ENCODE measurements at regions not wholly inside any gene's neighbourhood (a gene's known extent, or its start where the extent isn't known, plus 50 kb on each side); places are given as distances from the start of the nearest gene placed in this dataset.
"Not testable (repeated sequence)": the region's sequence is repeated elsewhere in the genome, so short reads cannot be mapped to it uniquely, and the experiment has no call there.

DNA sequence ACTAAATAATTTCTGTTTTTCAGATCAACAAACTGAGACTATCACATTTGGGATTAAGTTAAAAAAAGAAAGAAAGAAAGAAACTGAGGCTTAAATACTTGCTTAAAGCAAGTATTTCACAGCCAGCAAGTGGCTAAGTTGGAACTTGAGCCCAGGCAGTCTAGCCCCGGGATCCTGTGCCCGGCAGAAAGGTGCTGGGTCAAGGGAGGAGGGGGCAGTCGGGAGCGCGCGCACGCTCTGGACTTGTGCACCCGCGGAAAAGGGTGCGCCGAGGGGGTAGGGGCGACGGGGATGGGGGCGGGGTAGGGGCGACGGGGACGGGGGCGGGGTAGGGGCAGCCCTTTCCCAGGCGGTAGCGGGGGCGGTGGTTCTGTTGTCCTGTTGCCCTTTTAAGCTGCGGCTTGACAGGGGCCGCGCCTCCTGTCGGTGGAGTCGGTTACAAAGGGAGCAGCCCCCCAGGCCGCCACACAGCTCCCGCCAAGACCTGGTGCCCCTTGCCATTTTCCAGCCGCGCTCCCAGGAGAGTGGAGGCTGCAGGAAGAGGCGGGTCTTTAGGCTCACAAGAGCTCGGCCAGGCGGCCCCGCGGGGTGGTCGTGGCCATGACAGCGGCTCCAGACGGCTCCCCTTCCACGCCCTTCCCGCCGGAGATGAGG is 60.6 kb downstream of the GOLGA8T start:
- DNase-seq (ENCODE audit: low read depth) = peak; percentile 12

DNA sequence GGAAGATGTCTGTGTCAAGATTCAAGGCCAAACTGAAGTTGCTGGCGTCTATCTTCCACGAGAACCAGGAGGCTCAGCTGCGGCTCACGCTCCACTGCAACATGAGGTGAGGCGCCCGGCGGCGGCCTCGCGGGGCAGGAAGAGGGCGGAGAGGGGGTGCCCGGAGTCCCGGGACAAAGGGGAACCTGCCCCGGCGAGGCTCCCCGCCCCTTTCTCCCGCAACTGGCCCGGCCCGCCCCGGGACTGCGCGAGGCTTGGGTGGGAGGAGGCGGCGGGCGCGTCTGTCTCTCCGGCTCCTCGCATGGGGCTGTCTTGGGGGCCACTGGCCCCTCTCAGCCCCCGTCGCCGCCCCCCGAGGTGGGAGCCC is 61.1 kb downstream of the GOLGA8T start:
- DNase-seq (ENCODE audit: low read depth) = peak; percentile 61

DNA sequence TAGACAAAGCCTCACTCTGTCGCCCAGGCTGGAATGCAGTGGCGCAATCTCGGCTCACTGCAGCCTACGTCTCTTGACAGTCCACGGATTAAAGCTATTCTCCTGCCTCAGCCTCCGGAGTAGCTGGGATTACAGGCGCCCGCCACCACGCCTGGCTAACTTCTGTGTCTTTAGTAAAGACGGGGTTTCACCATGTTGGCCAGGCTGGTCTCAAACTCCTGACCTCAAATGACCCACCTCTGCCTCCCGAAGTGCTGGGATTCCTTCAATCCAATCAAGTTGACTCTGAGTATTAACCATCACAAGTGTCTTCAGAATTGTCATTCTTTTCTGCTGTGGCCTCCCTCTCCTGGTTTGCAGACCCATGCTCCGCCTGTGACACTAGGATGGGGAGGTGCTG is 61.9 kb downstream of the GOLGA8T start:
- not testable (repeated sequence) for DNase-seq (ENCODE audit: low read depth)

DNA sequence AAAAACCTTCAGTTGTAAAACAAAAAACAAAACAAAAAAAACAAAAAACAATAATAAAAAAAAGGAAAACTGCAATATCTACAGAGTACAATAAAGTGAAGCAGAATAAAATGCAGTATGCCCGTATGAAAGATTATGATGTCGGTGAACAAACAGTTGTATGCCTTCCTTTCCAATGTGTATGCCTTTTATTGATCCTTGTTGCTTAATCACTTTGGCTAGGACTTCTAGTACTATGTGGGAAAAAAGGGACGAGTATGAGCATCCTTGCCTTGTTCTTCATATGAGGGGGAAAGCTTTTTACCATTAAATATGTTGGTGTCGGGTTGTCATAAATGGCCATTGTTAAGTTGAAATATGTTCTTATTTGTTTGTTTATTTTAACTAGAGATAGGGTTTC is 66.7 kb downstream of the GOLGA8T start:
- DNase-seq (ENCODE audit: low read depth) = not testable (repeated sequence)

DNA sequence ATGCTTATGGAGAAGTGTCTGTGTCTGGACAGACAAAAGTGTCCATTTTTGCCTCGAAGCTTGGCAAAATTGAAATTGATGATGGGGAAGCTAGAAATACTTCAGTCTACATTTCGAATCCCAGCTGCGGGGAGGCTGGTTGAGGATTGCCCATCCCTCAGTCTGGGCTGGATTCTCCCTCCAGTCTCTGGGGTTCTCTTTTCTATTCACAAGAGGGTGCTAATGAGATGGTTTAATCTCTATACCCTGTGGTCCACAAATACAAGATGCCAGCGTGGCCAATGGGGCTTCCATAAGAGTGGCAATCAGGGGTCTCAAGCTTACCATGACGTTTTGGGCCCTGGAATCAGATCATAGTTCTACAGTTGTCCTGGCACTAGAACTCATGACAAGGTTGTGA is 78.9 kb downstream of the GOLGA8T start:
- not testable (repeated sequence) for DNase-seq (ENCODE audit: low read depth)

GRCh38 chr15:30221803-30222202 is 87.0 kb downstream of the GOLGA8T start:
- DNase-seq (ENCODE audit: low read depth) = not testable (repeated sequence)

- DNase-seq (ENCODE audit: low read depth) = not testable (repeated sequence)
These were observed 88.1 kb downstream of the GOLGA8T start for GRCh38 chr15:30222798-30223591.

- DNase-seq (ENCODE audit: low read depth) = not testable (repeated sequence)
These were observed 90.5 kb downstream of the GOLGA8T start for GRCh38 chr15:30225233-30225891.

GRCh38 chr15:30261432-30262141 is 126.7 kb downstream of the GOLGA8T start:
- DNase-seq (ENCODE audit: low read depth) = not testable (repeated sequence)

DNA sequence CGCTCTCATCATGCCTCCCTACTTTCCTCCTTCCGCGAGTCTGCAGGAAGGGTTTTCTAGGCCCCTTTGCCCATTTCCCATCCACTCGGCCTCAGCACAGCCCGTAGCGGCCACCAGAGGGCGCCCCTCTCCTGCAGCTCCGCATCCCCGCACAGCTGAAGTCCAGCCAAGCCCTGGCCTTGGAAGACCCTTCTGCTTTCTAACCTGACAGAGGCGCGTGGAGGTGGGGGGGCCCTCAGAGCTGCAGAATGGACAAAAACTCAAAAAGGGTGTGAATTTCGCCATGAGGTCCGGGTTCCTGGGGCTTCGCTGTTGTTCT is 127.2 kb downstream of the GOLGA8T start:
- not testable (repeated sequence) for DNase-seq (ENCODE audit: low read depth)

DNA sequence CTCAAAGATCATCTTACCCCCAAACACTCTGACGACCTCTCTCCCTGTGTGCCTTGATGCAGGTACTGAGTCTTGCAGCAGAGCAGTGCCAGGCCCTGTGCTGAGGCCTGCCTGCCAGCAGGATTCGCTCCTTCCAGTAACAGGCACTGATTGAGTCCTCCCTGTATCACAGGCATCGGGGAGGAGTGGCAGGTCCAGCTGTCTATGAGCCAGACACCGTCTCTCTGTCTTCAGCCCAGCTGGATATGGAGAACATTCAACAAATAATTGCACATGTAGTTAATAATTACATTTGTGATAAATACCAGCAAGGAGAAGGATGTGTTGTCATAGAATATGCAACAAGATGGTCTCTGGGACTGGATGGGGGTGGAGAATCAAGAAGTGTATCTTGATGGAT is 129.1 kb downstream of the GOLGA8T start:
- not testable (repeated sequence) for DNase-seq (ENCODE audit: low read depth)

DNA sequence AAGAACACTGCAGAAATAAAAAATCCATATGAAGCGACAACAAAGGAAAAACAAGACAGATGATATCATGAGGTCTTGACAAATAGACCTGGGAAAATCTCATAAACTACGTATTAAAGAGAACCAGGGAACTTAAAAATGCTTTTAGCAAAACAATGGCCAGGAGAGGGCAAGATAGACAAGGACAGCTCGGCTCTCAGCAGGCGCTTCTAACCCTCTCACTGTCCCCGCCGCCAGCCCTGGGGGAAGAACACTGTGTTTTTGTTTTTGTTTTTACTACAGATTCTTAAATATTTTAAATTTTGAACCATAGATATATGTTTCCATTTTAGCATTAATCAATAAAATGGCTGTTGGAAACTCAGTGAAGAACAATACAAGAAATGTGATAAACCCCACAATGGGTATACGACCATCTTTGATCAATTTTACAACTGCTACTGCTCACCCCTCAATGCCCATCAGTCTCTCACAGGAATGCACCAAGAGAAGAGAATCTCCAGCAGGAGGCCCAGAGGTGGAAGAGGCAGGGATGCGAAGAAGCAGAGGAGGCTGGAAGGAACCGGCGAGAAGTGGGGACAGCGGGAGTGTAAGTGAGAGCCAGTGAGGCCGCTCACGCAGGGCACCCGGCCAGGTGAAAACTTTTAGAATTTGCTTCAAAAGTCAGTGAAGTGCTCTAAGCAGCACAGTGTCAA is 98.0 kb downstream of the CHRFAM7A start:
- DNase-seq (ENCODE audit: low read depth) = not testable (repeated sequence)

DNA sequence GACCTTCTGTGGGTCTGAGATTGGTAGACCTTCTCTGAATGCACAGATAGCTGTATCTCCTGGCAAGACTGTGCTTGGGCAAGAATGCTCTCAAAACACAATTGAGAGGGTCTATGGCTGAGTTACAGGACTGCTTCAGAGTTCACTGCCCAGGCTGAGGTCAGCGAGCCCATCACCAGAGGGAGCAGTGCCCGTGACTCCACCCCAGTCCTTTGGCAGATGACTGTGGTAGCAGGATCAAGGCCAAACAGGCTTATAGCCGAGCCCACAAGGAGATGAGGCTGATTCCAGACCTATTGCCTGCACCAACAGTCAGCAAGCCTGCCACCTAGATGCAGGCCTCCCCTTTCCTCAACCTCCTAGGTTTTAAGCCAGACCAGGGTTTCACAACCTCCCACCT is 89.4 kb downstream of the CHRFAM7A start:
- not testable (repeated sequence) for DNase-seq (ENCODE audit: low read depth)

All from Daoy (cell line).